Activated naive CD4-positive, alpha-beta T cell treated with anti-CD3 and anti-CD28 coated beads, Interleukin-2, amount 10 ng/mL, durations not matched to agents 7 days and 5 days (primary cell): ENCODE measurements at regions not wholly inside any gene's neighbourhood (a gene's known extent, or its start where the extent isn't known, plus 50 kb on each side); places are given as distances from the start of the nearest gene placed in this dataset.

Experiments used
- CTCF ChIA-PET: fragments of 350-600 bp; sonication (Branson Sonifier 250); formaldehyde crosslinking; loops from one replicate; lab custom pipeline; 2021; ENCODE audit warnings: antibody characterized with exemption; lab: Charles Lee
- DNase-seq: peaks from one replicate; pipeline ENCODE4 v3.0.0-alpha.2; 2020
- H3K27ac Mint-ChIP-seq: one replicate; pipeline ENCODE4 v1.8.0; 2021; ENCODE audit warnings: mild to moderate bottlenecking, moderate library complexity, mixed read lengths
- H3K27me3 Mint-ChIP-seq: one replicate; pipeline ENCODE4 v1.8.0; 2021; ENCODE audit warnings: mild to moderate bottlenecking, mixed read lengths
- H3K36me3 Mint-ChIP-seq: one replicate; pipeline ENCODE4 v1.8.0; 2021; ENCODE audit warnings: mixed read lengths
- H3K4me1 Mint-ChIP-seq: one replicate; pipeline ENCODE4 v1.8.0; 2021; ENCODE audit warnings: mixed read lengths
- H3K4me3 Mint-ChIP-seq: one replicate; pipeline ENCODE4 v1.8.0; 2021; ENCODE audit warnings: mild to moderate bottlenecking, moderate library complexity, mixed read lengths
- H3K9me3 Mint-ChIP-seq: one replicate; pipeline ENCODE4 v1.8.0; 2021; ENCODE audit warnings: mixed read lengths

GRCh38 chr6:117847912-117848311, 59.2 kb upstream of the SLC35F1 start:
- Mint-ChIP-seq H3K4me1 (no peaks in the 10 kb centered on the region), H3K27me3 (no peaks in the 10 kb centered on the region), H3K4me3 (no peak overlapping the region), H3K27ac (no peak overlapping the region), H3K36me3 (no peaks in the 10 kb centered on the region), H3K9me3 (peaks cover 3% of the 10 kb centered on the region)
- DNase-seq = no peak
- CTCF ChIA-PET = no interaction called here

DNA sequence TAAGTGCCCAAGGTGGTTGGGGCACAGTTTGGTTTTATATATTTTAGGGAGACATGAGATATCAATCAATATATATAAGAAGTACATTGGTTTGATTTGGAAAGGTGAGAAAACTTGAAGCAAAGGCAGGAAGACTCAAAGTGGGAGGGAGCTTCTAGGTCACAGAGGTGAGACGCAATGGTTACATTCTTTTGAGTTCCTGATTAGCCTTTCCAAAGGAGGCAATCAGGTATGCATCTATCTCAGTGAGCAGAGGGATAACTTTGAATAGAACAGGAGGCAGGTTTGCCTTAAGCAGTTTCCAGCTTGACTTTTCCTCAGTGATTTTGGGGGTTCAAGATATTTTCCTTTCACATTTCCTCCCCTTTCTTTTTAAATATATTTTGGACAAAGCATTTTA, 58.0 kb upstream of the SLC35F1 start:
- Mint-ChIP-seq H3K36me3 (no peaks in the 10 kb centered on the region), H3K4me3 (no peak overlapping the region), H3K27ac (no peak overlapping the region), H3K9me3 (peaks cover 3% of the 10 kb centered on the region), H3K27me3 (no peaks in the 10 kb centered on the region), H3K4me1 (no peaks in the 10 kb centered on the region)
- DNase-seq = no peak
- CTCF ChIA-PET = no interaction called here
